ENCODE measurements at regions not wholly inside any gene's neighbourhood (a gene's known extent, or its start where the extent isn't known, plus 50 kb on each side); places are given as distances from the start of the nearest gene placed in this dataset.

DNA sequence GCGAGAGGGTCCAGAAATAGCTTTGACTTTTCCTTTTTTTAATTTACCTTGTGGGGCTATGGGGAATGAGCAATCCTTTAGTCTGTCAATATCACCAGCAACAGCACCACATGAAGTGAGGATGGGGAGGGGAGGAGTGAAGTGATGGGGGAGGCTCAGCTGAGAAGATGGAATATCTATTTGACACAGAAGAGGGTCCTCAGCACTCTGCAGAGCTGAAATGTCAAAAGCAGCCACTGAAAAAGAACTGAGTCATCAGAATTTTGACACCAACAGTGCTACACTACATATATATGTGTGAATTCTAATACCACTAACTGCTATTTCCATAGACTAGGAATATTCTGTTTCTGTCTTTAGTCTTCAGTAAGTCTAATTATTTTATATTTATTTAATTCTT is 427.0 kb upstream of the PBX1 start:
- no peaks in the 10 kb centered on the region for H3K9me3 Mint-ChIP-seq
- no peak for ATAC-seq (ENCODE audit: low read depth)
- POLR2A ChIA-PET = no interaction called here

DNA sequence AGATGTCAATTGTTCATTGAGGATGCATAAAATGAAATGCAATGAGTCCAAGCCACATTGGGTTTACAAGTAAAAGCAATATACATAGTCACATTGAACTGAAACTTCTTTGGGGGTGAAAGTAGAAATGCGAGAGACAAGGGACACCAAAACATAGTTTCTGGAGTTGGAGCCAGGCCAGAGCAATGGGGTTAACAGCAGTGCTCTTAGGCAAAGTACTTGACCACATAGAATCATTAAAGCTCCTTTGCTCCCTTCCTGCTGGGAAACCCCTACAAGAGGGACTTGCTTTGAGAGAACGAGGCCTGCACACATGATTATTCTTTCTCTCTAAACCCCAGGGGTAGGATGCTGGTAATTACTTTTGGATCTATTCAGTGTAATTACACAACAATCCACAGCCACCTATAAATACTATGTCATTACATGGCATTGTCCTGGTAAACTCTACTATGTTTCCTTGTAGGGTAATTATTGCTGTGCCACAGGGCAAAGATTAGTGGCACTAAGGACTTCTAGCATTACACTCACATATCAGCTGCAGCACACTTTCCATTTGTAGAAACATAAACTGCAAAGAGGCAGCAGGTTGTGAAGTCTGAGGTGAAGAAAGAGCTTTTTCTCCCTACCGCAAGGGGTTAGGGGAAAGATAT is 421.6 kb upstream of the PBX1 start:
- Mint-ChIP-seq H3K36me3 (ENCODE audit: low read depth) (no peaks in the 10 kb centered on the region), H3K4me1 (no peaks in the 10 kb centered on the region), H3K4me3 (no peak overlapping the region), H3K27me3 (no peaks in the 10 kb centered on the region), H3K9me3 (no peaks in the 10 kb centered on the region), H3K27ac (no peak overlapping the region)
- intact Hi-C loops (cut with micrococcal nuclease) = no loop called here
- DNase-seq (no peak), ATAC-seq (ENCODE audit: low read depth) (no peak)
- TF ChIP-seq, protein P1, sequence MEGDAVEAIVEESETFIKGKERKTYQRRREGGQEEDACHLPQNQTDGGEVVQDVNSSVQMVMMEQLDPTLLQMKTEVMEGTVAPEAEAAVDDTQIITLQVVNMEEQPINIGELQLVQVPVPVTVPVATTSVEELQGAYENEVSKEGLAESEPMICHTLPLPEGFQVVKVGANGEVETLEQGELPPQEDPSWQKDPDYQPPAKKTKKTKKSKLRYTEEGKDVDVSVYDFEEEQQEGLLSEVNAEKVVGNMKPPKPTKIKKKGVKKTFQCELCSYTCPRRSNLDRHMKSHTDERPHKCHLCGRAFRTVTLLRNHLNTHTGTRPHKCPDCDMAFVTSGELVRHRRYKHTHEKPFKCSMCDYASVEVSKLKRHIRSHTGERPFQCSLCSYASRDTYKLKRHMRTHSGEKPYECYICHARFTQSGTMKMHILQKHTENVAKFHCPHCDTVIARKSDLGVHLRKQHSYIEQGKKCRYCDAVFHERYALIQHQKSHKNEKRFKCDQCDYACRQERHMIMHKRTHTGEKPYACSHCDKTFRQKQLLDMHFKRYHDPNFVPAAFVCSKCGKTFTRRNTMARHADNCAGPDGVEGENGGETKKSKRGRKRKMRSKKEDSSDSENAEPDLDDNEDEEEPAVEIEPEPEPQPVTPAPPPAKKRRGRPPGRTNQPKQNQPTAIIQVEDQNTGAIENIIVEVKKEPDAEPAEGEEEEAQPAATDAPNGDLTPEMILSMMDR (IDR thresholded peaks at IDR 0.05) = no peak
- CTCF ChIA-PET = no interaction called here
- POLR2A ChIA-PET = no interaction called here

More for the DNA sequence above, 427.0 kb upstream of the PBX1 start:
- Mint-ChIP-seq H3K4me1 (no peaks in the 10 kb centered on the region), H3K36me3 (ENCODE audit: low read depth) (no peaks in the 10 kb centered on the region), H3K4me3 (no peak overlapping the region), H3K27me3 (no peaks in the 10 kb centered on the region), H3K27ac (no peak overlapping the region)
- CTCF ChIA-PET = no interaction called here
- TF ChIP-seq, protein P1 (IDR thresholded peaks at IDR 0.05) = no peak
- intact Hi-C loops (cut with micrococcal nuclease) = no loop called here
- no peak for DNase-seq

DNA sequence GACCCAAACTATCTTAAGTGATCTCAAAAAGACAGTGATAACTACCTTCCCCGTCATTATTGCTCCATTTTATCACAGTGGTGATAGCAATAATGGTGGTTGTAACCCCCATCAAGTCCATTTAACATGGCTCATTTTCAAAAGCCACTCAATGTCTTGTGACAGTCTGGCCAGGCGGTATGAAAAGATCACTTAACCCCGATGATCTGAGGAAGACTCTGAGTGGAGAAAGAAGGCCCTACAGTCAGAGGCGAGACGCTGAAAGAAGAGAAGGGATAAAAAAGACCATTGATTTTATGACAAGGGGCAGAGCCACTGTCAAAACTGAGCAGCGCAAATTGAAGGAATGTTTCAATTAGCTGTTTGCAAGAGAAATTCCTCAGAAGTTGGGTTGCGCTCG is 417.2 kb upstream of the PBX1 start:
- Mint-ChIP-seq H3K4me3 (no peak overlapping the region), H3K4me1 (no peaks in the 10 kb centered on the region), H3K9me3 (peaks cover 9% of the 10 kb centered on the region), H3K36me3 (ENCODE audit: low read depth) (no peaks in the 10 kb centered on the region), H3K27ac (no peak overlapping the region), H3K27me3 (no peaks in the 10 kb centered on the region)
- TF ChIP-seq, protein P1 (IDR thresholded peaks at IDR 0.05) = no peak
- ATAC-seq (ENCODE audit: low read depth) = no peak
- POLR2A ChIA-PET = no interaction called here
- DNase-seq = no peak
- CTCF ChIA-PET = no interaction called here
- intact Hi-C loops (cut with micrococcal nuclease) = no loop called here

DNA sequence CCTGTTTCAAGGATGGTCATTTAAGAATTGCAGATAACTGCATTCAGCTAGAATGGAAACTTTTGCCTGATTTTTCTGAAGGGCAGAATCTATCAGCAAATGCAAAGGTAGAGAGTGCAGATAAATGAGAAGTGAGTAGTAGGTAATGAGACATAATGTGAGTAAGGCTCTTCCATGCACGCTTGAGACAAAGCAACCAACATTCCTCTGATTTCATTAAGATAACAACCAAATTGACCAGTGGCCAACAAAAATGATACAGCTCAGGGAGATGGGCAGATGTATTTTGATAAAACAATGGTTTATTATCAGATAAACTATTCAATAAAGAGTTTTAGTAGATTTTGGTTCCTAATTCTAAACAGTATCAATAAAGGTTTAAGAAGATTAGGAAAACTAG is 404.4 kb upstream of the PBX1 start:
- Mint-ChIP-seq H3K27me3 (no peaks in the 10 kb centered on the region), H3K4me3 (no peak overlapping the region), H3K36me3 (ENCODE audit: low read depth) (no peaks in the 10 kb centered on the region), H3K4me1 (no peaks in the 10 kb centered on the region), H3K27ac (no peak overlapping the region), H3K9me3 (peaks cover 5% of the 10 kb centered on the region)
- ATAC-seq (ENCODE audit: low read depth) (no peak), DNase-seq (no peak)
- TF ChIP-seq, protein P1 (IDR thresholded peaks at IDR 0.05) = no peak
- CTCF ChIA-PET = no interaction called here
- POLR2A ChIA-PET = no interaction called here
- intact Hi-C loops (cut with micrococcal nuclease) = no loop called here

DNA sequence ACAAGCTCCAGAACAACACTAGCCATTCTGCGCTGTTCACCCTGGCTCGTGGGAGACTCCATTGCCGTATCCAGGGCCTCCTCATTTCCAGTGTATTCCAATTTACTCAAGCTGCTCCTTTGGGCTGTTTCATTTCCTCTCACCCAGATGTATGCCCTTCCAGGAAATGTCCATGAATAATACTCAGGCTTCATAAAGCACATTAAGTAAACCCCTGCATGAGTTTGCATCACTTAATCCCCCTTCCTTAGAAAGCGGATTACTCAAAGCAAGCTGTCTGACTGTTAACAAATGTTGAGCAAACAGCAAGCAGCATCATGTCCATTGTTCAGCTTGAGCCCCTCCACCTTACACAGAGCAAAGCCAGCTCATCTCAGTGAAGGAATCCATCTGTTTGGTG is 403.6 kb upstream of the PBX1 start:
- TF ChIP-seq, protein P1 (IDR thresholded peaks at IDR 0.05) = no peak
- no peak overlapping the region for H3K4me3 Mint-ChIP-seq

More for the DNA sequence above, 403.6 kb upstream of the PBX1 start:
- H3K27ac Mint-ChIP-seq = no peak overlapping the region
- H3K36me3 Mint-ChIP-seq (ENCODE audit: low read depth) = no peaks in the 10 kb centered on the region
- intact Hi-C loops (cut with micrococcal nuclease) = no loop called here
- ATAC-seq (ENCODE audit: low read depth) = no peak
- CTCF ChIA-PET = no interaction called here
- peaks cover 5% of the 10 kb centered on the region for H3K9me3 Mint-ChIP-seq
- H3K4me1 Mint-ChIP-seq = no peaks in the 10 kb centered on the region
- no peaks in the 10 kb centered on the region for H3K27me3 Mint-ChIP-seq
- POLR2A ChIA-PET = no interaction called here
- DNase-seq = no peak

All from activated B cell treated with CpG ODN at 0.5 μM for 24 hours (primary cell).